Uterus (tissue), 3 donors: ENCODE measurements at regions not wholly inside any gene's neighbourhood (a gene's known extent, or its start where the extent isn't known, plus 50 kb on each side); places are given as distances from the start of the nearest gene placed in this dataset.

Experiments
- DNase-seq, 2 donors: peaks; one replicate each; pipeline ENCODE4 v3.0.0-alpha.2; 2019 to 2020
- H3K27ac ChIP-seq, 2 donors: fragments of 200-600 bp; sonication (generic); 1 replicate in 1 of 2; 2 replicates in 1 of 2; pipeline ENCODE4 v1.5.1; 2016 to 2018
- H3K27me3 ChIP-seq, 2 donors: fragments of 200-600 bp; sonication (generic); one replicate each; pipeline ENCODE4 v1.5.1; 2018 to 2019; ENCODE audit warnings: control low read depth in 1 of 2
- H3K36me3 ChIP-seq, 2 donors: fragments of 200-600 bp; sonication (generic); one replicate each; pipeline ENCODE4 v1.5.1; 2019; ENCODE audit warnings: control low read depth in 1 of 2
- H3K4me1 ChIP-seq, 2 donors: fragments of 200-600 bp; sonication (generic); one replicate each; pipeline ENCODE4 v1.5.1; 2018 to 2019; ENCODE audit warnings: control low read depth in 1 of 2
- H3K4me3 ChIP-seq, 2 donors: fragments of 200-600 bp; sonication (generic); 1 replicate in 1 of 2; 2 replicates in 1 of 2; pipeline ENCODE4 v1.5.1; 2018 to 2019; ENCODE audit warnings: mild to moderate bottlenecking in 1 of 2
- H3K9me3 ChIP-seq, 2 donors: fragments of 200-600 bp; sonication (generic); one replicate each; pipeline ENCODE4 v1.5.1; 2019; ENCODE audit warnings: control low read depth in 1 of 2
- POLR2A ChIP-seq, 2 donors: fragments of 450-650 bp; IDR thresholded peaks; one replicate each; pipeline ENCODE4 v1.6.1; 2016; ENCODE audit warnings: antibody characterized with exemption in 2 of 2, mild to moderate bottlenecking in 1 of 2, moderate library complexity in 1 of 2
- intact Hi-C: fragments of 100-400 bp; cut with DNase I; formaldehyde crosslinking; loops from one replicate; pipeline ENCODE4 v1.15.1; 2023; ENCODE audit warnings: low total_unique reads
- TF ChIP-seq, protein P1 (sequence below), 4 experiments: fragments of 200-600 bp in 2 of 4; fragments of 450-650 bp in 2 of 4; sonication (generic) in 2 of 4; IDR thresholded peaks; one replicate each; pipeline ENCODE4 v1.5.1; 2016 to 2019; ENCODE audit warnings: antibody characterized with exemption in 4 of 4, mild to moderate bottlenecking in 2 of 4, moderate library complexity in 1 of 4
- donor health status: DM: yes; HTN: yes; CAD: no.

DNA sequence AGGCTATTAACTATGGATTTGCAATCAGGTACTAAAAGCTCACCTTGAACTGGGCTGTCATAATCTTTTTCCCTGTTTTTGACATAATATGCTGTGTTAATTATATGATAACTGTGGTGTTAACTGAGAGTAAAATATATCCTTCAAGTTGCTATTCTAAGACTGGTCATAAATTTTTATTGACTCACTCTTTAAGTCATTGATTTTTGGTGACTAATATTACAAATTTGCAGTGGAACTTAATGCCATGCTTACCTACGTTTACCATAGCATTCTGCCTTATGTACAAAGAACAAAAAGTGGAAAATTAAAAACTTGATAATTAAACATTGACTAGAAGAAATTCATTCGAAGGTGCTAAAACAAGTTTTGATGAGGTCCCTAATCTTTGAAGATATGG is 872.4 kb downstream of the BRINP3 start:
- H3K27me3 ChIP-seq, result peaks cover 0 to 3% of the 10 kb centered on the region in 2 donors
- intact Hi-C loops, result no loop called here
- no peaks in the 10 kb centered on the region for H3K36me3 ChIP-seq

DNA sequence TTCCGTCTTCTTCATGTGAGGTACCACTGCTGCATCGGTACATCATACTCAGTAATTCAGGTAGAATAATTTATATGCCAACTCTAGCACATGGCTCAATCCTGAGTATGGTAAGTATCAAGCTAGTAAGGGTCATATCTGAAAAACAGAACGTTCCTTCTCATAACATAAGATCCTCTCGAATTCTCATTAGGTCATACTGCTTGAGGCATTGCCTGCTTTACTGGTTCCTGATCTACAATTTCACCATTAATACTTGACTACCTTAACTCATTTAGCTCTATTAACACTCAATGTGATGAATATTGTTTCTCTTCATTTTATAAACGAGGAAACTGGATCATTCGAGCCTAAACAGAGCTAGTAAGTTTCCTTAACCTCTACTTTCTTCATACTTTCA is 871.6 kb downstream of the BRINP3 start:
- Histone ChIP-seq H3K36me3 (no peaks in the 10 kb centered on the region), H3K4me1 (no peaks in the 10 kb centered on the region), H3K27me3 (peaks cover 0 to 3% of the 10 kb centered on the region in 2 donors), H3K27ac (no peak overlapping the region), H3K4me3 (no peak overlapping the region), H3K9me3 (no peaks in the 10 kb centered on the region)
- TF ChIP-seq, protein P1, sequence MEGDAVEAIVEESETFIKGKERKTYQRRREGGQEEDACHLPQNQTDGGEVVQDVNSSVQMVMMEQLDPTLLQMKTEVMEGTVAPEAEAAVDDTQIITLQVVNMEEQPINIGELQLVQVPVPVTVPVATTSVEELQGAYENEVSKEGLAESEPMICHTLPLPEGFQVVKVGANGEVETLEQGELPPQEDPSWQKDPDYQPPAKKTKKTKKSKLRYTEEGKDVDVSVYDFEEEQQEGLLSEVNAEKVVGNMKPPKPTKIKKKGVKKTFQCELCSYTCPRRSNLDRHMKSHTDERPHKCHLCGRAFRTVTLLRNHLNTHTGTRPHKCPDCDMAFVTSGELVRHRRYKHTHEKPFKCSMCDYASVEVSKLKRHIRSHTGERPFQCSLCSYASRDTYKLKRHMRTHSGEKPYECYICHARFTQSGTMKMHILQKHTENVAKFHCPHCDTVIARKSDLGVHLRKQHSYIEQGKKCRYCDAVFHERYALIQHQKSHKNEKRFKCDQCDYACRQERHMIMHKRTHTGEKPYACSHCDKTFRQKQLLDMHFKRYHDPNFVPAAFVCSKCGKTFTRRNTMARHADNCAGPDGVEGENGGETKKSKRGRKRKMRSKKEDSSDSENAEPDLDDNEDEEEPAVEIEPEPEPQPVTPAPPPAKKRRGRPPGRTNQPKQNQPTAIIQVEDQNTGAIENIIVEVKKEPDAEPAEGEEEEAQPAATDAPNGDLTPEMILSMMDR (IDR thresholded peaks at IDR 0.05), result no peak
- no peak for TF ChIP-seq POLR2A (IDR thresholded peaks at IDR 0.05)
- intact Hi-C loops, result no loop called here
- no peak for DNase-seq

More for the DNA sequence above, 872.4 kb downstream of the BRINP3 start:
- no peak for DNase-seq
- TF ChIP-seq, protein P1 (IDR thresholded peaks at IDR 0.05), result no peak
- TF ChIP-seq POLR2A (IDR thresholded peaks at IDR 0.05), result no peak
- Histone ChIP-seq H3K27ac (no peak overlapping the region), H3K4me1 (no peaks in the 10 kb centered on the region), H3K4me3 (no peak overlapping the region), H3K9me3 (no peaks in the 10 kb centered on the region)

DNA sequence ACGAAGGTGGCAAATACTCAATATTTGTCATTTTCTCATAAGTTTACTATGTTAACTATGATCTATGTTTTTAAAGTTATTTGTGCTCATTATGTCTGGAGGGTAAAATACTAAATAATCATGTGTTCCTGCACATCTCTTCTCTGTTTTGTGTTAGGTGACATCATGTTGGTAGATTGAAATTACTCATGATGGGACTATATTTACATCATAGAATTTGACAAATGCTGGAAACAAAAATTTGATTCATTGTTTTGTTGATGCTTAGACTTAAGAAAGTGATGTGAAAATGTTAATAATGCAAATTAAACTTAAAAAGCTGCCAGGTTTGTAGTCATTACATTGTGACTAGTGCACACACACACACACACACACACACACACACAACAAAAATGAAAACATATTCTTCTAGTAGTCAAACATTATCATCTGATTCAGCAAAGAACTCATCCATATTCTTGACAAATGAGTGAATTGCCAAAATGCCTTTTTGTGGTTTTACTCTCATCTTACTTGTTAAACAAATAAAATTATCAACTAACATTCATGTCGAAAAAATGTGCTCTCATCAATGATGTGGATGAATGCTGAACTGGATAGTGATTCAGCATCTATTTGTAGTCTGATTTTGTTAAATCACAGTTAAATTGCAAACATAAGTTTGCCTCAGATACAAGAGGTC is 870.7 kb downstream of the BRINP3 start:
- intact Hi-C loops, result no loop called here
- DNase-seq, result no peak
- H3K4me3 ChIP-seq, result no peak overlapping the region
- H3K4me1 ChIP-seq, result no peaks in the 10 kb centered on the region
- H3K36me3 ChIP-seq, result no peaks in the 10 kb centered on the region
- H3K27ac ChIP-seq, result no peak overlapping the region
- no peaks in the 10 kb centered on the region for H3K9me3 ChIP-seq
- peaks cover 0 to 3% of the 10 kb centered on the region in 2 donors for H3K27me3 ChIP-seq
- TF ChIP-seq, protein P1 (IDR thresholded peaks at IDR 0.05), result no peak
- no peak for TF ChIP-seq POLR2A (IDR thresholded peaks at IDR 0.05)

DNA sequence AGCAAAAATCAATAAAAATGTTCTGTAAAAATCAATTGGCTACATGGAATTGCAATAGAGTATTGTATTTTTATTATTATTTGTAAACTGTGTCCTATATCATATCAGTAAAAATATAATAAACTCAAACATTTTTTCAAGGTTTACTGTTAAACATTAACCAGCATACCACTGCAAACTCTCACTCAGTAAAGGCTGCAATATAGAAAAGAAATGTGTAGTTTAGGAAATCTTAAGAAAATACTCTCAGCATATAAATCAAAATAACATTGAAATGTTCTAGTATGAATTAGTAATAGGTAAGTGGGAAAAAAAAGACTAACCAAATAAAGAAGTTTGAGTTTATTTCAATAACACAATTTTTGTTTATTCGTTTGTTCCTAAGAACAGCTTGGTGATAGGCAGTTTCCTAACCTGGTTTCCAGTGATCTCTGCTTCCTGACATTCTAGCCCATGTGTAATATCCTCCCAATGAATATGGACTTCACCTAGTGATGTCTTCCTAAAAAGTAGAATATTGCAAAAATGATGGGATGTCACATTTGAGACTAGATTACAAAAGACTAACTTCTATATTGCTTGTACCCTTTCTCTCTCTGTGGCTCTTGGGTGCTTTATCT is 870.1 kb downstream of the BRINP3 start:
- TF ChIP-seq, protein P1 (IDR thresholded peaks at IDR 0.05), result no peak
- TF ChIP-seq POLR2A (IDR thresholded peaks at IDR 0.05), result no peak
- no peak overlapping the region for H3K4me3 ChIP-seq
- no peaks in the 10 kb centered on the region for H3K4me1 ChIP-seq
- intact Hi-C loops, result no loop called here
- H3K9me3 ChIP-seq, result no peaks in the 10 kb centered on the region
- no peak overlapping the region for H3K27ac ChIP-seq
- peaks cover 0 to 3% of the 10 kb centered on the region in 2 donors for H3K27me3 ChIP-seq
- H3K36me3 ChIP-seq, result no peaks in the 10 kb centered on the region
- DNase-seq, result no peak

DNA sequence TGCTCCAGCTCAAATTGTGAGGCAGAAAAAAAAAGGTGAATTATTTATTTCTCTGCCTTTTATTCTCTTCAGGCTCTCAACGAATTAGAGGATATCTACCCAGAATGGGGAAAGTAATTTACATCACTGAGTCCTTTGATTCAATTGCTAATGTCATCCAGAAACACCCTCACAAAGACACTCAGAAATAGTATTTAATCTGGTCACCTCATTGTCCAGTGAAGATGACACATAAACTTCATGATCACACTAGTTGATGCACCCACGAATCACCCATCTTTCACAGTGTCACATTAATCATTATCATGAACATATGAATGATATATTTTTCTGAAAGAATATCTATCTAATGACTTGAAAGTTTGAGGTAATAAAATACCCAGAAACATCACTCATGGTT is 868.5 kb downstream of the BRINP3 start:
- no peak for DNase-seq
- no peaks in the 10 kb centered on the region for H3K9me3 ChIP-seq
- H3K36me3 ChIP-seq, result no peaks in the 10 kb centered on the region
- intact Hi-C loops, result no loop called here
- H3K27ac ChIP-seq, result no peak overlapping the region
- peaks cover 0 to 3% of the 10 kb centered on the region in 2 donors for H3K27me3 ChIP-seq
- no peak overlapping the region for H3K4me3 ChIP-seq
- H3K4me1 ChIP-seq, result no peaks in the 10 kb centered on the region
- TF ChIP-seq, protein P1 (IDR thresholded peaks at IDR 0.05), result no peak
- TF ChIP-seq POLR2A (IDR thresholded peaks at IDR 0.05), result no peak
